ENCODE measurements at regions not wholly inside any gene's neighbourhood (a gene's known extent, or its start where the extent isn't known, plus 50 kb on each side); places are given as distances from the start of the nearest gene placed in this dataset.

DNA sequence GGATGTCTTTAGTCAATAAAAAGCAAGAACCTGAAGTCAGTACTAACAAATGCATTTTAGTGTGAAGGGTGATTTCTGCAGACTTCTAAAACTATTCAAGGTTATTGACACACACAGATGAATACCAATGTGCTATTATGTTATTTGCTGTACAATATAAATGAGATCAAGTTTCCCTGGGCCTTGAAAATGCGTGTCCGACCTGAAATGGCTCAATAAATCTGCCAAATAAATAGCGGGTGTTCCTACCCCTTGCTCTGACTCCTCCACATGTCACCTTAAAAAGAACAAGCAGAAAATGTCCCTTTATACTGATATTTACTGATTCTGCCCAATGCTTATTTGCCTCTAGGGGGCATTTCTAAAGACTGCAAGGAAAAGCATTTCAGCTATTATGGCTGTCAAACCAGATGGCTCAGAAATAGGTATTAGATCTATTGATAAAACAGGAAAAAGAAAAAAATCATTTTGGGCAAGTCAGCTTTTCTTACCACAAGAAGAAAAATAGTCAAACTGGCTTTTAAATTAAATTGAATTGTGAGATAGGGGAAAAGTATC lies 367.3 kb upstream of the KITLG start:
- no TSS peak for BruUV-seq (replicated peaks)
- ChIA-PET POLR2A (ENCODE audit: unreplicated experiment) (no interaction called here), CTCF (no interaction called here)
- H3K27me3 ChIP-seq (ENCODE audit: low read length): no peaks in the 10 kb centered on the region
- no peaks in the 10 kb centered on the region for H3K79me2 ChIP-seq (ENCODE audit: low read length)
- H3K36me3 ChIP-seq (ENCODE audit: low read depth, low read length): no peaks in the 10 kb centered on the region
- intact Hi-C loops (cut with micrococcal nuclease): no loop called here
- H3K4me1 ChIP-seq (ENCODE audit: insufficient read depth, low read length): peaks cover 25% of the 10 kb centered on the region
- no peak overlapping the region for H3K9ac ChIP-seq (ENCODE audit: low read length)
- H3K4me2 ChIP-seq (ENCODE audit: low read length): no peak overlapping the region
- H3K27ac ChIP-seq (ENCODE audit: low read length): no peak overlapping the region
- TF ChIP-seq, protein P1, sequence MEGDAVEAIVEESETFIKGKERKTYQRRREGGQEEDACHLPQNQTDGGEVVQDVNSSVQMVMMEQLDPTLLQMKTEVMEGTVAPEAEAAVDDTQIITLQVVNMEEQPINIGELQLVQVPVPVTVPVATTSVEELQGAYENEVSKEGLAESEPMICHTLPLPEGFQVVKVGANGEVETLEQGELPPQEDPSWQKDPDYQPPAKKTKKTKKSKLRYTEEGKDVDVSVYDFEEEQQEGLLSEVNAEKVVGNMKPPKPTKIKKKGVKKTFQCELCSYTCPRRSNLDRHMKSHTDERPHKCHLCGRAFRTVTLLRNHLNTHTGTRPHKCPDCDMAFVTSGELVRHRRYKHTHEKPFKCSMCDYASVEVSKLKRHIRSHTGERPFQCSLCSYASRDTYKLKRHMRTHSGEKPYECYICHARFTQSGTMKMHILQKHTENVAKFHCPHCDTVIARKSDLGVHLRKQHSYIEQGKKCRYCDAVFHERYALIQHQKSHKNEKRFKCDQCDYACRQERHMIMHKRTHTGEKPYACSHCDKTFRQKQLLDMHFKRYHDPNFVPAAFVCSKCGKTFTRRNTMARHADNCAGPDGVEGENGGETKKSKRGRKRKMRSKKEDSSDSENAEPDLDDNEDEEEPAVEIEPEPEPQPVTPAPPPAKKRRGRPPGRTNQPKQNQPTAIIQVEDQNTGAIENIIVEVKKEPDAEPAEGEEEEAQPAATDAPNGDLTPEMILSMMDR (conservative IDR thresholded peaks at IDR 0.05; ENCODE audit: low read depth, low read length): peak; percentile 62
- no peak for TF ChIP-seq EZH2phosphoT487 (IDR thresholded peaks at IDR 0.05; ENCODE audit: borderline replicate concordance, low read length)
- H3F3A ChIP-seq (ENCODE audit: low read length, unreplicated experiment): no peaks in the 10 kb centered on the region
- H3K9me2 ChIP-seq (replicated peaks; ENCODE audit: low read length): no peaks in the 10 kb centered on the region
- no peak overlapping the region for H3K4me3 ChIP-seq (ENCODE audit: low read length)
- H3K9me3 ChIP-seq (ENCODE audit: low read length): no peaks in the 10 kb centered on the region
- ATAC-seq (no peak), DNase-seq (peak; percentile 19)
- no peak overlapping the region for H2AFZ ChIP-seq (ENCODE audit: low read length)
- no peaks in the 10 kb centered on the region for H4K20me1 ChIP-seq (ENCODE audit: low read length)

DNA sequence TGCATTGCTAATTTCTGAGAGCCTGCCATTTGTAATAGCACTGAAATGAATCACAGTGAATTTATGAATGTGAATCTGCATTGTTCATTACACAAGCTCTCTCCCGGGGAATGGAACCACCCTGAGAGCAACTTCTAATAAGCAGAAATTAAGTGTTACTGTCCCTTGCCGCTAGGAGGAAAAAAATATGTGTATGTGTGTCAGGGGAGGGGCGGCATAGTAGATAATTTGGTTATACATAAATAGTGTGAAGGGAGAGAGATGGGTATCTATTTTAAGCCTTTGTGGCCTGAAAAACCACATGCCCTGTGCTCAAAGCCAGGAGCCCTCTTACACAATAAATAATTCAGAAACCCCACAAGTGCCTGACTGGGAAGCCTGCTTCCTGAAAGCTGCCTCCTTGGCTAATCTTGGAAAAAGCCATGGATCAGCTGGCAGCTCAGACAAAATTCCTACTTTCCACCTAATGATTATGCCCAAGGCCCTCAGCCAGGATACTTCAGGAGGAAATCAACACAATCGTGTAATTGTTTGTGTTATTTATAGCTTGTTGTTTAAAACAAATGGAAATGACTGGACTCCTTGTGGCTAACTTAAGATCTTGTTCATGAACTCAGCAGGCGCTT lies 366.2 kb upstream of the KITLG start:
- no peak overlapping the region for H3K27ac ChIP-seq (ENCODE audit: low read length)
- no peak overlapping the region for H3K4me3 ChIP-seq (ENCODE audit: low read length)
- H3K27me3 ChIP-seq (ENCODE audit: low read length): no peaks in the 10 kb centered on the region
- intact Hi-C loops (cut with micrococcal nuclease): no loop called here
- no peak overlapping the region for H2AFZ ChIP-seq (ENCODE audit: low read length)
- H3F3A ChIP-seq (ENCODE audit: low read length, unreplicated experiment): no peaks in the 10 kb centered on the region
- H3K9me3 ChIP-seq (ENCODE audit: low read length): no peaks in the 10 kb centered on the region
- no peak for TF ChIP-seq EZH2 (IDR thresholded peaks at IDR 0.05; ENCODE audit: low read length, unreplicated experiment)
- TF ChIP-seq, protein P1 (conservative IDR thresholded peaks at IDR 0.05; ENCODE audit: low read depth, low read length): no peak
- no peak for TF ChIP-seq EZH2phosphoT487 (IDR thresholded peaks at IDR 0.05; ENCODE audit: borderline replicate concordance, low read length)
- peaks cover 25% of the 10 kb centered on the region for H3K4me1 ChIP-seq (ENCODE audit: insufficient read depth, low read length)
- no peaks in the 10 kb centered on the region for H3K9me2 ChIP-seq (replicated peaks; ENCODE audit: low read length)
- H4K20me1 ChIP-seq (ENCODE audit: low read length): no peaks in the 10 kb centered on the region
- no peaks in the 10 kb centered on the region for H3K36me3 ChIP-seq (ENCODE audit: low read depth, low read length)
- BruUV-seq (replicated peaks): no TSS peak
- H3K9ac ChIP-seq (ENCODE audit: low read length): no peak overlapping the region
- DNase-seq (no peak), ATAC-seq (no peak)
- no peaks in the 10 kb centered on the region for H3K79me2 ChIP-seq (ENCODE audit: low read length)
- ChIA-PET CTCF (no interaction called here), POLR2A (ENCODE audit: unreplicated experiment) (interaction anchor here (0.6 kb wide), 1 partner anchor 12 kb away, joined by 3 read pairs; no protein-coding TSS in a partner anchor)
- H3K4me2 ChIP-seq (ENCODE audit: low read length): no peak overlapping the region

DNA sequence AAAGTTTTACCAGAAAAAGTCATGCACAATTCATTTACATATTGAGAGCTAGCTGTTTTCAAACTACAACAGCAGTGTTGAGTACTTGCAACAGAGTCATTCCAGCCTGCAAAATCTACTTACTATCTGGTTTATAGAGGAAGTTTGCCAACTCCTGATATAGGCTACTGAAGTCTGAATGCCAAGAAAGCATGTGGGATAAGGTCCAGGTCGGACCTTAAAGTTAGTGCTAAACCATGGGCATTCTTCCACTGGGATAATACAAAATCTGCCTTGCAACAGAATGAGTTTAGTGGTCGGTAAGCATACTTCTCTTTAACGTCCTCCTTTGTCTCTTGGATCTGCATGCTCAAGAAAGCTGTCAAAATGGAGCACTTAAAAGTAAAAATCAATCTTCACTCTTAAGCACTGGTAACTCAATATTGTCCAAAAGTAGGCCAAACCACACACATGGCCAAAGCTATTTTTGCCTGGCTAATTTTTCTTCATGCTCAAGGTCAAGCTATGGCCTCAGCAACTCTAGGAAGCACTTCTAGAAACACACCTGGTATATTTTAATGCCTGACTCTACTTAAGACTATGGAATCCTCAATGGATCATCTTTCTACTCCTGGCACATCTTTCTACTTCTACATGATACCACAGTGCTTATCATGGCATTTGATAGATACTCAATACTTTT lies 364.9 kb upstream of the KITLG start:
- CTCF ChIA-PET: no interaction called here
- no TSS peak for BruUV-seq (replicated peaks)
- Histone ChIP-seq H2AFZ (ENCODE audit: low read length) (no peak overlapping the region), H3K9ac (ENCODE audit: low read length) (no peak overlapping the region), H3K4me2 (ENCODE audit: low read length) (no peak overlapping the region), H3F3A (ENCODE audit: low read length, unreplicated experiment) (no peaks in the 10 kb centered on the region), H3K4me3 (ENCODE audit: low read length) (no peak overlapping the region), H3K4me1 (ENCODE audit: insufficient read depth, low read length) (peaks cover 25% of the 10 kb centered on the region), H3K79me2 (ENCODE audit: low read length) (no peaks in the 10 kb centered on the region), H3K27ac (ENCODE audit: low read length) (peak overlapping the region; percentile 45; the same call in 1 of the 2 replicates), H3K9me2 (replicated peaks; ENCODE audit: low read length) (no peaks in the 10 kb centered on the region), H3K27me3 (ENCODE audit: low read length) (no peaks in the 10 kb centered on the region), H4K20me1 (ENCODE audit: low read length) (no peaks in the 10 kb centered on the region), H3K9me3 (ENCODE audit: low read length) (no peaks in the 10 kb centered on the region), H3K36me3 (ENCODE audit: low read depth, low read length) (no peaks in the 10 kb centered on the region)
- intact Hi-C loops (cut with micrococcal nuclease): no loop called here
- no peak for DNase-seq
- TF ChIP-seq EZH2 (IDR thresholded peaks at IDR 0.05; ENCODE audit: low read length, unreplicated experiment): no peak
- TF ChIP-seq, protein P1 (conservative IDR thresholded peaks at IDR 0.05; ENCODE audit: low read depth, low read length): no peak
- no peak for TF ChIP-seq EZH2phosphoT487 (IDR thresholded peaks at IDR 0.05; ENCODE audit: borderline replicate concordance, low read length)
- ATAC-seq: no peak
- POLR2A ChIA-PET (ENCODE audit: unreplicated experiment): interaction anchor here (0.7 kb wide), 1 partner anchor 365 kb away, joined by 3 read pairs; the partner anchor contains the start of gene KITLG
